Adrenal gland (tissue), 9 donors: ENCODE measurements at regions not wholly inside any gene's neighbourhood (a gene's known extent, or its start where the extent isn't known, plus 50 kb on each side); places are given as distances from the start of the nearest gene placed in this dataset.

Source experiments
- DNase-seq, 7 donors: peaks; one replicate each; pipeline ENCODE4 v3.0.0-alpha.2; 2019 to 2020
- H3K27ac ChIP-seq, 5 donors: fragments of 200-600 bp; sonication (generic) in 4 of 5; 1 replicate in 3 of 5; 2 replicates in 2 of 5; pipeline versions ENCODE4 v1.5.1 to v1.8.0; 2016 to 2020; ENCODE audit warnings: mild to moderate bottlenecking in 1 of 5
- H3K27me3 ChIP-seq: fragments of 200-600 bp; 2 replicates; pipeline ENCODE4 v1.8.0; 2021
- H3K36me3 ChIP-seq, 2 donors: fragments of 200-600 bp; replicated peaks in 1 of 2; 1 replicate in 1 of 2; 2 replicates in 1 of 2; pipeline versions ENCODE4 v1.5.1 to v1.8.0; 2018 to 2022
- H3K4me1 ChIP-seq, 2 donors: fragments of 200-600 bp; replicated peaks in 1 of 2; 1 replicate in 1 of 2; 2 replicates in 1 of 2; pipeline versions ENCODE4 v1.5.1 to v1.8.0; 2018 to 2021
- H3K4me3 ChIP-seq, 4 donors: fragments of 200-600 bp; sonication (generic) in 3 of 4; one replicate each; pipeline ENCODE4 v1.5.1; 2016 to 2018
- H3K9me3 ChIP-seq, 3 donors: fragments of 200-600 bp; sonication (generic) in 1 of 3; replicated peaks in 1 of 3; 1 replicate in 2 of 3; 2 replicates in 1 of 3; pipeline versions ENCODE4 v1.5.1 to v1.8.0; 2016 to 2021
- POLR2A ChIP-seq, 2 donors: fragments of 450-650 bp; IDR thresholded peaks; one replicate each; pipeline ENCODE4 v1.6.1; 2017; ENCODE audit warnings: antibody characterized with exemption in 2 of 2, mild to moderate bottlenecking in 2 of 2, moderate library complexity in 1 of 2
- WGBS, 4 donors: extraction: QIAGEN DNeasy Blood & Tissue Kit in 2 of 4; methylation state at CpG; one replicate each; pipeline versions ENCODE4 v1.1.5 to v1.1.7; 2013 to 2017; 5-methylcytosine and 5-hydroxymethylcytosine counted together
- intact Hi-C, 2 donors: fragments of 100-400 bp; cut with DNase I; formaldehyde crosslinking; loops; one replicate each; pipeline versions ENCODE4 v1.14.1 to v1.15.0; 2022 to 2023
- TF ChIP-seq, protein P1 (sequence below), 6 experiments: fragments of 450-650 bp in 4 of 6; fragments of 200-600 bp in 2 of 6; sonication (generic) in 1 of 6; IDR thresholded peaks; 1 replicate in 5 of 6; 2 replicates in 1 of 6; pipeline versions ENCODE4 v1.5.1 to v1.8.0; 2016 to 2021; ENCODE audit warnings: antibody characterized with exemption in 6 of 6, mild to moderate bottlenecking in 2 of 6, moderate library complexity in 1 of 6
- donor health status: healthy with polysubstance abuse.
- donor health status: Bipolar disorder and iron deficiency.
- donor health status: DM: yes; HTN: yes; CAD: no.
- donor health status: DM: no; HTN: no; CAD: no.
- donor health status: DM: no; HTN: no; CAD: no.

DNA sequence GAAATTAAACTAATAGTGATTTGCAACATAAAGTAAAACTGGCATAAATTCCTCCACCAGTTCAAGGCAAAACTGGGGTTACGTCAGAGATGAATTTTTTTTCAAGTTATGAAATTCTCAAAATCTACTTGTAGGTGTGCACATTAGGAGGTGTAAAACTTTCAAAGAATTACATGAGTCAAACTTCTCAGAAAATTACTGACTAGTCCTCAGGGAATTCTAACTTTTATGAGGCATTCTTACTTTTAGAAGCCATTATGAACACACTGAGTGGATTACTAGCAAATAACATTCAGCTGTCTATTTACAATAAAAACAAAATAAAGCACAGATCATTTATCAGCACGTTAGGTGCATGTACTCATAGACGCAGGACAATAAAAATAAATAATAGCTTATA, 348.7 kb downstream of the CDH11 start:
- intact Hi-C loops, result no loop called here
- H3K4me1 ChIP-seq, result no peaks in the 10 kb centered on the region
- H3K9me3 ChIP-seq, result no peaks in the 10 kb centered on the region
- H3K36me3 ChIP-seq, result no peaks in the 10 kb centered on the region
- 54 to 69% (median 64%) methylated on average over 3 of the region's 3 CpGs for WGBS, 4 donors
- no peak for TF ChIP-seq POLR2A (IDR thresholded peaks at IDR 0.05)
- no peaks in the 10 kb centered on the region for H3K27me3 ChIP-seq
- no peak for DNase-seq
- H3K4me3 ChIP-seq, result no peak overlapping the region
- no peak overlapping the region for H3K27ac ChIP-seq

DNA sequence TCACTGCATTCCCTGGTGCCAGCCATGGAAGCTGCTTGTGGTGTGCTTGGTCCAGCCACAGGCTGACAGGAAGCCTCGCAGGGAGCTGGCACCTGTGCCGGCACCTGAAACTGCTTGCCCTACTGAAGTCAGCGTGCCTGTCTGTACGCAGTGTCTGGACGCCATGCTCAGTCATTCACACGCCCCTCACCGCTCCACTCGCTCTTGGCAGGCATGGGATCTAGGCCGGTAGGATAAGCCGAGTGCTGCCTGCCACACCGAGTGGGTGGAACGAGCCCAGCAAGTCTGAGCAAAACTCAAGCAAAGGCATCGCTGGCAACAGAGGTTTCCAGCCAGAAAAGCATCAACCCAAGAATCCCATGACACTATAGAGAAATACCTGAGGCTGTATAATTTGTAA, 350.6 kb downstream of the CDH11 start:
- no peak for DNase-seq
- Histone ChIP-seq H3K4me1 (no peaks in the 10 kb centered on the region), H3K27me3 (no peaks in the 10 kb centered on the region), H3K9me3 (no peaks in the 10 kb centered on the region), H3K27ac (no peak overlapping the region), H3K36me3 (no peaks in the 10 kb centered on the region), H3K4me3 (no peak overlapping the region)
- TF ChIP-seq, protein P1, sequence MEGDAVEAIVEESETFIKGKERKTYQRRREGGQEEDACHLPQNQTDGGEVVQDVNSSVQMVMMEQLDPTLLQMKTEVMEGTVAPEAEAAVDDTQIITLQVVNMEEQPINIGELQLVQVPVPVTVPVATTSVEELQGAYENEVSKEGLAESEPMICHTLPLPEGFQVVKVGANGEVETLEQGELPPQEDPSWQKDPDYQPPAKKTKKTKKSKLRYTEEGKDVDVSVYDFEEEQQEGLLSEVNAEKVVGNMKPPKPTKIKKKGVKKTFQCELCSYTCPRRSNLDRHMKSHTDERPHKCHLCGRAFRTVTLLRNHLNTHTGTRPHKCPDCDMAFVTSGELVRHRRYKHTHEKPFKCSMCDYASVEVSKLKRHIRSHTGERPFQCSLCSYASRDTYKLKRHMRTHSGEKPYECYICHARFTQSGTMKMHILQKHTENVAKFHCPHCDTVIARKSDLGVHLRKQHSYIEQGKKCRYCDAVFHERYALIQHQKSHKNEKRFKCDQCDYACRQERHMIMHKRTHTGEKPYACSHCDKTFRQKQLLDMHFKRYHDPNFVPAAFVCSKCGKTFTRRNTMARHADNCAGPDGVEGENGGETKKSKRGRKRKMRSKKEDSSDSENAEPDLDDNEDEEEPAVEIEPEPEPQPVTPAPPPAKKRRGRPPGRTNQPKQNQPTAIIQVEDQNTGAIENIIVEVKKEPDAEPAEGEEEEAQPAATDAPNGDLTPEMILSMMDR (IDR thresholded peaks at IDR 0.05), result no peak
- TF ChIP-seq POLR2A (IDR thresholded peaks at IDR 0.05), result no peak
- intact Hi-C loops, result no loop called here
- 90 to 96% (median 94%) methylated on average over 9 to 13 of the region's 13 CpGs for WGBS, 4 donors

DNA sequence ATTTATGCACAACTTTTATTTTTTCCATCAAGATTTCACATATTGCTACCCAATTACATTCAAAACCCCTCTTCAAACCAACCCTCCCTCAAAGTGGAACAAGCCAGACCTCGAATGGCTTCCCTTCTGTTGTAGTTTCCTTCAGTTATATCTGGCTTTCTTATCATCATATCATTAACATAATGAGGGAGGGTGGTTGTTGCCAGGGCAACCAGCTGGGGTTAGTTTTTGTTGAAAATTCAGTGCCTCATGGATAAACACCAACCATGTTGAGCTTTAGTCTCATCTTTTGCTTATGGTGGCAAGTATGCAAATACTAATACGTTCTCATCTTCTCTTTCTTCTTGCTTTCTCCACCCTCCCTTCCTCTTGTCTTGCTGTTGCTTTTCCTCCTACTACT, 359.7 kb downstream of the CDH11 start:
- 68 to 83% (median 74%) methylated on average over 2 of the region's 2 CpGs for WGBS, 4 donors
- no peak for DNase-seq
- Histone ChIP-seq H3K36me3 (no peaks in the 10 kb centered on the region), H3K4me1 (no peaks in the 10 kb centered on the region), H3K27me3 (no peaks in the 10 kb centered on the region), H3K4me3 (no peak overlapping the region), H3K9me3 (no peaks in the 10 kb centered on the region), H3K27ac (no peak overlapping the region)
- TF ChIP-seq POLR2A (IDR thresholded peaks at IDR 0.05), result no peak
- TF ChIP-seq, protein P1 (IDR thresholded peaks at IDR 0.05), result no peak
- intact Hi-C loops, result no loop called here

DNA sequence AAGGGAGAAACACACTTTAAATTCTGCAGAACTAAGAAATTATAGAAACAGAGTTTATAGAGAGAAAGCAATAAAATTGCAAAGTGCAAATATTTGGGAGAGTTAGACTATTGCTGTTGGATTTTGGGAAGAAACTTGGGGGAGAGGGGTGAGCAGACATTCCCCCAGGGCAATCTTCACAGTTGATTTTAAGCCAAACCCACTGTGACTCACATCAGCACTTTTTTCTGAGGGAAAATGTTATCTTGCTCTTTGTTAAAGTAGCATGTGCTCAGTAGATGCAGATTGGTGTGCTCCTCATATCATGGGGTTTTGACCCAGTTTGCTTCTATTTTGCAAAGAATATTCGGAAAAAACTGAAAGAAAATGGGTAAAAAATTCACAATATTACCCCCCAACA, 367.6 kb downstream of the CDH11 start:
- no peaks in the 10 kb centered on the region for H3K9me3 ChIP-seq
- H3K4me3 ChIP-seq, result no peak overlapping the region
- DNase-seq, result no peak
- H3K36me3 ChIP-seq, result no peaks in the 10 kb centered on the region
- H3K27ac ChIP-seq, result no peak overlapping the region
- no peaks in the 10 kb centered on the region for H3K27me3 ChIP-seq
- H3K4me1 ChIP-seq, result no peaks in the 10 kb centered on the region
- WGBS, 4 donors, result 55 to 69% (median 62%) methylated on average over 1 of the region's 1 CpG
- intact Hi-C loops, result no loop called here
- TF ChIP-seq POLR2A (IDR thresholded peaks at IDR 0.05), result no peak
- TF ChIP-seq, protein P1 (IDR thresholded peaks at IDR 0.05), result no peak

DNA sequence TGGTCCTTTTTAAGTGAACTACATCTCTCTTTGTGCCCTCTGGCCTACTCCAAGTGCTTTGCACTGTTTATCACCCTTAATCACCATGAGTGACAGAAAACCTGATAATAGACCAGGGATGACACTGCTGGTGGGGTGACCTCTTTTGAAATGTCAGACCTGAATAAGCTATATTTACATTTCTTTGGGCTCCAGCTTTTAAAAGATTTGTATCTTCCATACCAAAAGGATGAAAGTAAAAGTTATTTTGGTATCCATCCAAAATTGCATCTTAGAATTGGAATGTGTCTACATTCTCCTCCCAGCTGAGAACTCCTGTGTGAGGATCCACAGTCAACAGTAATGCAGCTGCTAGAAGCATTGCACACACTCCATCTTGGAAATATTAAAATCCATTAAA, 370.0 kb downstream of the CDH11 start:
- no peak overlapping the region for H3K27ac ChIP-seq
- no peaks in the 10 kb centered on the region for H3K9me3 ChIP-seq
- no peak for DNase-seq
- H3K4me1 ChIP-seq, result no peaks in the 10 kb centered on the region
- no peaks in the 10 kb centered on the region for H3K36me3 ChIP-seq
- intact Hi-C loops, result no loop called here
- TF ChIP-seq, protein P1 (IDR thresholded peaks at IDR 0.05), result no peak
- no peak for TF ChIP-seq POLR2A (IDR thresholded peaks at IDR 0.05)
- H3K4me3 ChIP-seq, result no peak overlapping the region
- no peaks in the 10 kb centered on the region for H3K27me3 ChIP-seq
